ENCODE measurements at regions not wholly inside any gene's neighbourhood (a gene's known extent, or its start where the extent isn't known, plus 50 kb on each side); places are given as distances from the start of the nearest gene placed in this dataset.

GRCh38 chr3:113070681-113071113 is 79.9 kb downstream of the GTPBP8 start:
- no peak overlapping the region for H2AFZ ChIP-seq (ENCODE audit: low read depth, low read length)
- H3K79me1 ChIP-seq (replicated peaks; ENCODE audit: low read length, poor library complexity, severe bottlenecking): no peaks in the 10 kb centered on the region
- DNase-seq: peak; percentile 56
- no peak overlapping the region for H3K14ac ChIP-seq (ENCODE audit: low read length in 2 of 2)
- peaks cover 6% of the 10 kb centered on the region for H3K9me3 ChIP-seq (ENCODE audit: control insufficient read depth, low read length)
- peak overlapping the region; percentile 42 for H3K4me2 ChIP-seq (ENCODE audit: low read length, poor library complexity, severe bottlenecking)
- peak overlapping the region; percentile 67 for H3K9ac ChIP-seq (ENCODE audit: low read length)
- H2BK12ac ChIP-seq (ENCODE audit: low read length in 2 of 2): no peak overlapping the region
- no peak overlapping the region for H2AK5ac ChIP-seq (ENCODE audit: low read length, severe bottlenecking)
- peak overlapping the region in 1 of 2 experiments; percentile 38 for H3K4me3 ChIP-seq (ENCODE audit: insufficient read depth in 1 of 2, low read depth in 1 of 2, low read length in 2 of 2)
- H3K27ac ChIP-seq (ENCODE audit: low read length, poor library complexity, severe bottlenecking): peak overlapping the region; percentile 80
- H3K4me1 ChIP-seq (ENCODE audit: control insufficient read depth, insufficient read depth, low read depth, low read length): no peaks in the 10 kb centered on the region
- H3K23ac ChIP-seq (ENCODE audit: low read length in 2 of 2): no peak overlapping the region
- no peak overlapping the region for H4K91ac ChIP-seq (ENCODE audit: low read length)
- WGBS: 63% methylated on average over 2 of the region's 4 CpGs
- H3K27me3 ChIP-seq (ENCODE audit: control insufficient read depth in 1 of 2, insufficient read depth in 1 of 2, low read length in 2 of 2): no peaks in the 10 kb centered on the region
- H3K4ac ChIP-seq (ENCODE audit: low read depth in 1 of 2, low read length in 2 of 2): no peak overlapping the region
- H2BK120ac ChIP-seq (ENCODE audit: low read depth, low read length): no peak overlapping the region
- H3K18ac ChIP-seq (ENCODE audit: low read depth in 1 of 2, low read length in 2 of 2): no peak overlapping the region
- no peak overlapping the region for H2BK5ac ChIP-seq (ENCODE audit: low read depth, low read length, poor library complexity, severe bottlenecking)
- H2BK15ac ChIP-seq (ENCODE audit: low read depth, poor library complexity, severe bottlenecking): no peak overlapping the region
- H3K36me3 ChIP-seq (ENCODE audit: control insufficient read depth in 1 of 2, insufficient read depth in 2 of 2, low read depth in 1 of 2, low read length in 2 of 2): no peaks in the 10 kb centered on the region
- no peak overlapping the region for H4K8ac ChIP-seq (ENCODE audit: low read length)

DNA sequence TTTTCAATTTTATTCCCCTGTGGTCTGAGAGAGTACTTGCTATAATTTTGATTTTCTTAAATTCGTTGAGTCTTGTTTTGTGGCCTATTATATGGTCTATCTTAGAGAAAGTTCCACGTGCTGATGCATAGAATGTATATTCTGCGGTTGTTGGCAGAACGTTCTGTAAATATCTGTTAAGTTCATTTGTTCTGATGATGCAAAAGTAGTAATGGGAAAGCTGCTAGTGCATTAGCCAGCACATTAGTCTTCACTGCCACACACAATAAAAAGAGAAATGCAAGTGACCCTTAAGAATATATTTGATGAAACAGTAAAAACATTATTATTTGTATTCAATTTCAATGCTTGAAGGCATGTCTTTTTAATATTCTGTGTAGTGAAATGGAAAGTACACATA is 84.8 kb downstream of the GTPBP8 start:
- Histone ChIP-seq H3K14ac (ENCODE audit: low read length in 2 of 2) (no peak overlapping the region), H4K8ac (ENCODE audit: low read length) (no peak overlapping the region), H2BK5ac (ENCODE audit: low read depth, low read length, poor library complexity, severe bottlenecking) (no peak overlapping the region), H3K9ac (ENCODE audit: low read length) (no peak overlapping the region), H3K79me1 (replicated peaks; ENCODE audit: low read length, poor library complexity, severe bottlenecking) (no peaks in the 10 kb centered on the region), H3K4me1 (ENCODE audit: control insufficient read depth, insufficient read depth, low read depth, low read length) (no peaks in the 10 kb centered on the region), H2BK120ac (ENCODE audit: low read depth, low read length) (no peak overlapping the region), H3K4ac (ENCODE audit: low read depth in 1 of 2, low read length in 2 of 2) (no peak overlapping the region), H3K4me2 (ENCODE audit: low read length, poor library complexity, severe bottlenecking) (no peak overlapping the region), H3K23ac (ENCODE audit: low read length in 2 of 2) (no peak overlapping the region), H4K91ac (ENCODE audit: low read length) (no peak overlapping the region), H2BK12ac (ENCODE audit: low read length in 2 of 2) (no peak overlapping the region), H2AK5ac (ENCODE audit: low read length, severe bottlenecking) (no peak overlapping the region), H2BK15ac (ENCODE audit: low read depth, poor library complexity, severe bottlenecking) (no peak overlapping the region), H3K4me3 (ENCODE audit: insufficient read depth in 1 of 2, low read depth in 1 of 2, low read length in 2 of 2) (no peak overlapping the region), H2AFZ (ENCODE audit: low read depth, low read length) (no peak overlapping the region), H3K27me3 (ENCODE audit: control insufficient read depth in 1 of 2, insufficient read depth in 1 of 2, low read length in 2 of 2) (no peaks in the 10 kb centered on the region), H3K36me3 (ENCODE audit: control insufficient read depth in 1 of 2, insufficient read depth in 2 of 2, low read depth in 1 of 2, low read length in 2 of 2) (no peaks in the 10 kb centered on the region), H3K9me3 (ENCODE audit: control insufficient read depth, low read length) (no peaks in the 10 kb centered on the region), H3K27ac (ENCODE audit: low read length, poor library complexity, severe bottlenecking) (no peak overlapping the region), H3K18ac (ENCODE audit: low read depth in 1 of 2, low read length in 2 of 2) (no peak overlapping the region)
- DNase-seq: no peak
- 56% methylated on average over 2 of the region's 4 CpGs for WGBS

GRCh38 chr3:113079218-113079961 is 88.6 kb downstream of the GTPBP8 start:
- Histone ChIP-seq H3K23ac (ENCODE audit: low read length in 2 of 2) (no peak overlapping the region), H3K4ac (ENCODE audit: low read depth in 1 of 2, low read length in 2 of 2) (no peak overlapping the region), H2BK120ac (ENCODE audit: low read depth, low read length) (no peak overlapping the region), H2AK5ac (ENCODE audit: low read length, severe bottlenecking) (no peak overlapping the region), H3K79me1 (replicated peaks; ENCODE audit: low read length, poor library complexity, severe bottlenecking) (no peaks in the 10 kb centered on the region), H3K9ac (ENCODE audit: low read length) (peak overlapping the region; percentile 18), H3K27me3 (ENCODE audit: control insufficient read depth in 1 of 2, insufficient read depth in 1 of 2, low read length in 2 of 2) (no peaks in the 10 kb centered on the region), H3K9me3 (ENCODE audit: control insufficient read depth, low read length) (no peaks in the 10 kb centered on the region), H3K18ac (ENCODE audit: low read depth in 1 of 2, low read length in 2 of 2) (peak overlapping the region in 1 of 2 experiments; percentile 12), H3K14ac (ENCODE audit: low read length in 2 of 2) (no peak overlapping the region), H3K4me1 (ENCODE audit: control insufficient read depth, insufficient read depth, low read depth, low read length) (no peaks in the 10 kb centered on the region), H3K4me3 (ENCODE audit: insufficient read depth in 1 of 2, low read depth in 1 of 2, low read length in 2 of 2) (no peak overlapping the region), H2AFZ (ENCODE audit: low read depth, low read length) (no peak overlapping the region), H3K4me2 (ENCODE audit: low read length, poor library complexity, severe bottlenecking) (no peak overlapping the region), H2BK15ac (ENCODE audit: low read depth, poor library complexity, severe bottlenecking) (no peak overlapping the region), H4K8ac (ENCODE audit: low read length) (no peak overlapping the region), H2BK5ac (ENCODE audit: low read depth, low read length, poor library complexity, severe bottlenecking) (no peak overlapping the region), H3K27ac (ENCODE audit: low read length, poor library complexity, severe bottlenecking) (no peak overlapping the region), H2BK12ac (ENCODE audit: low read length in 2 of 2) (no peak overlapping the region), H4K91ac (ENCODE audit: low read length) (no peak overlapping the region), H3K36me3 (ENCODE audit: control insufficient read depth in 1 of 2, insufficient read depth in 2 of 2, low read depth in 1 of 2, low read length in 2 of 2) (no peaks in the 10 kb centered on the region)
- 46% methylated on average over 9 of the region's 10 CpGs for WGBS
- DNase-seq: peak; percentile 66

GRCh38 chr3:113084777-113085176 is 94.0 kb downstream of the GTPBP8 start:
- H2AFZ ChIP-seq (ENCODE audit: low read depth, low read length): no peak overlapping the region
- H3K18ac ChIP-seq (ENCODE audit: low read depth in 1 of 2, low read length in 2 of 2): no peak overlapping the region
- peak overlapping the region; percentile 66 for H3K9ac ChIP-seq (ENCODE audit: low read length)
- peak overlapping the region in 1 of 2 experiments; percentile 48 for H3K4me3 ChIP-seq (ENCODE audit: insufficient read depth in 1 of 2, low read depth in 1 of 2, low read length in 2 of 2)
- no peak overlapping the region for H3K23ac ChIP-seq (ENCODE audit: low read length in 2 of 2)
- H3K4me1 ChIP-seq (ENCODE audit: control insufficient read depth, insufficient read depth, low read depth, low read length): no peaks in the 10 kb centered on the region
- no peak overlapping the region for H4K91ac ChIP-seq (ENCODE audit: low read length)
- H3K9me3 ChIP-seq (ENCODE audit: control insufficient read depth, low read length): no peaks in the 10 kb centered on the region
- 50% methylated on average over 1 of the region's 2 CpGs for WGBS
- H3K79me1 ChIP-seq (replicated peaks; ENCODE audit: low read length, poor library complexity, severe bottlenecking): no peaks in the 10 kb centered on the region
- H3K4me2 ChIP-seq (ENCODE audit: low read length, poor library complexity, severe bottlenecking): no peak overlapping the region
- DNase-seq: peak; percentile 61
- no peak overlapping the region for H2BK15ac ChIP-seq (ENCODE audit: low read depth, poor library complexity, severe bottlenecking)
- H3K14ac ChIP-seq (ENCODE audit: low read length in 2 of 2): no peak overlapping the region
- no peak overlapping the region for H2BK120ac ChIP-seq (ENCODE audit: low read depth, low read length)
- H2AK5ac ChIP-seq (ENCODE audit: low read length, severe bottlenecking): no peak overlapping the region
- H2BK5ac ChIP-seq (ENCODE audit: low read depth, low read length, poor library complexity, severe bottlenecking): no peak overlapping the region
- H3K27me3 ChIP-seq (ENCODE audit: control insufficient read depth in 1 of 2, insufficient read depth in 1 of 2, low read length in 2 of 2): peaks cover 4% of the 10 kb centered on the region in 2 experiments
- no peak overlapping the region for H4K8ac ChIP-seq (ENCODE audit: low read length)
- H3K36me3 ChIP-seq (ENCODE audit: control insufficient read depth in 1 of 2, insufficient read depth in 2 of 2, low read depth in 1 of 2, low read length in 2 of 2): no peaks in the 10 kb centered on the region
- no peak overlapping the region for H2BK12ac ChIP-seq (ENCODE audit: low read length in 2 of 2)
- no peak overlapping the region for H3K27ac ChIP-seq (ENCODE audit: low read length, poor library complexity, severe bottlenecking)
- H3K4ac ChIP-seq (ENCODE audit: low read depth in 1 of 2, low read length in 2 of 2): no peak overlapping the region
